ENCODE measurements at regions not wholly inside any gene's neighbourhood (a gene's known extent, or its start where the extent isn't known, plus 50 kb on each side); places are given as distances from the start of the nearest gene placed in this dataset.

GRCh38 chr4:43244688-43245382 is 352.3 kb downstream of the GRXCR1 start:
- DNase-seq, result no peak

- peak; percentile 38 for DNase-seq
Measured at GRCh38 chr4:43251841-43252240, 359.3 kb downstream of the GRXCR1 start.

GRCh38 chr4:43253541-43253940 is 361.0 kb downstream of the GRXCR1 start:
- no peak for DNase-seq

- no peak for DNase-seq
Measured at GRCh38 chr4:43264730-43265129, 372.2 kb downstream of the GRXCR1 start.

- DNase-seq, result no peak
Measured at GRCh38 chr4:43271946-43272345, 379.4 kb downstream of the GRXCR1 start.

GRCh38 chr4:43274376-43274775 is 381.9 kb downstream of the GRXCR1 start:
- DNase-seq, result peak; percentile 14

- DNase-seq, result no peak
Measured at GRCh38 chr4:43275779-43276178, 383.3 kb downstream of the GRXCR1 start.

GRCh38 chr4:43276321-43276720 is 383.8 kb downstream of the GRXCR1 start:
- peak; percentile 30 for DNase-seq

GRCh38 chr4:43277003-43277402 is 384.5 kb downstream of the GRXCR1 start:
- DNase-seq, result peak; percentile 70

GRCh38 chr4:43282534-43282933 is 390.0 kb downstream of the GRXCR1 start:
- no peak for DNase-seq

- DNase-seq, result no peak
Measured at GRCh38 chr4:43286137-43286536, 393.6 kb downstream of the GRXCR1 start.

GRCh38 chr4:43296946-43297528 is 404.5 kb downstream of the GRXCR1 start:
- no peak for DNase-seq

GRCh38 chr4:43316813-43317212 is 424.3 kb downstream of the GRXCR1 start:
- no peak for DNase-seq

GRCh38 chr4:43325220-43325967 is 432.9 kb downstream of the GRXCR1 start:
- peak; percentile 29 for DNase-seq

GRCh38 chr4:43330288-43330687 is 437.8 kb downstream of the GRXCR1 start:
- peak; percentile 82 for DNase-seq

GRCh38 chr4:43331226-43332051 is 438.9 kb downstream of the GRXCR1 start:
- DNase-seq, result peak; percentile 93

- DNase-seq, result no peak
Measured at GRCh38 chr4:43332052-43332425, 439.5 kb downstream of the GRXCR1 start.

GRCh38 chr4:43337707-43338106 is 445.2 kb downstream of the GRXCR1 start:
- peak; percentile 79 for DNase-seq

- peak; percentile 82 for DNase-seq
Measured at GRCh38 chr4:43339435-43339834, 446.9 kb downstream of the GRXCR1 start.

- DNase-seq, result no peak
Measured at GRCh38 chr4:43341741-43342140, 449.2 kb downstream of the GRXCR1 start.

GRCh38 chr4:43343298-43343697 is 450.8 kb downstream of the GRXCR1 start:
- DNase-seq, result no peak

- no peak for DNase-seq
Measured at GRCh38 chr4:43345323-43345925, 452.9 kb downstream of the GRXCR1 start.

GRCh38 chr4:43348591-43348990 is 456.1 kb downstream of the GRXCR1 start:
- peak; percentile 48 for DNase-seq
